Tibial nerve (tissue), 3 donors: ENCODE measurements at regions not wholly inside any gene's neighbourhood (a gene's known extent, or its start where the extent isn't known, plus 50 kb on each side); places are given as distances from the start of the nearest gene placed in this dataset.
"Not testable (repeated sequence)": the region's sequence is repeated elsewhere in the genome, so short reads cannot be mapped to it uniquely, and the experiment has no call there.

Experiments used
- POLR2A ChIP-seq, 2 donors: fragments of 450-650 bp; IDR thresholded peaks; one replicate each; pipeline ENCODE4 v1.6.1; 2017; ENCODE audit warnings: antibody characterized with exemption in 2 of 2, mild to moderate bottlenecking in 2 of 2, moderate library complexity in 2 of 2
- TF ChIP-seq, protein P1 (sequence below), 5 experiments: fragments of 200-600 bp in 3 of 5; fragments of 450-650 bp in 2 of 5; sonication (generic) in 3 of 5; IDR thresholded peaks; one replicate each; pipeline ENCODE4 v1.5.1; 2016 to 2019; ENCODE audit warnings: antibody characterized with exemption in 5 of 5, mild to moderate bottlenecking in 3 of 5, moderate library complexity in 2 of 5

DNA sequence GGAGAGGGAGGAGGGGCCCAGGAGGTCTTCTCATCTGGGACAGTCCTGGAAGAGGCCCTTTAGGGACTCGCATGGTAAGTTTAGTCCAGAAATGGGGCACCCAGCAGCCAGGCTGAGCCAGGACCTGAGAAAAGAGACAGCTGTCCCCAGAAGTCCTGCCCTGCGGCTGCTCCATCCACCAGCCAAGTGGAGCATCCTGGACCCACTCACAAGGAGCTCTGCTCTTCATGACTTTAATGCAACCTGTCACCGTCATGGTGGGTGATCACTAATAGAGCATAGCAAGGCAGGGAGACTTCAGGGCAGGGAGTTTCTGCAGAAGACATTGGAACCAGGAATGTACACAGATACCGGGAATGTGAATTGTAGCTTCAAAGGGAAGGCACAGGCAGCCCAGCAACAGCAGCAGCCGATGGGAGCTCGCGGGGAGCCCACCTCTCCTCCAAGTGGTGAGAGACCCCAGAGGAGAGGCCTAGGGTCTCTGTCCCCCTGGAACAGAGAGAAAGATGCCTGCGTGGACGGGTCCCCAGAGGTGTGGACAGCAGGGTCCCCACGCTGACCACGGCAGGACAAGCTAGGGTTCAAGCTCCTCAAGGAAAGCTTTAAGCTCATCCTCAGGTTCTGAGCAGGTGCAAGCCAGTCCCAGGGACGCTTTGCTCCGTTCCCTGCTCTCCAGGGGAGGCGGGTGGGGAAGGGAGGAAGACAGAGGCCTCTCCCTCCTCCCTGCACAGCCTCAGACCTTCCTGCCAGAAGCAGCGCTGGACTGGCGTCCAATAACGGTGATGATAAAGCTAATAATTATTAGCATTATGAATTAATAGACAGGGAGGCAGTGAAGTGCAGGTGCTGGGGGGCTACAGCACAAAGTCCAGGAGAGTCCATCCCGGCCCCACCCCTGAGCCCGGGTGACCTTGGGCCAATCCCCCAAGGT, 335.3 kb downstream of the ADGRD1 start:
- TF ChIP-seq, protein P1, sequence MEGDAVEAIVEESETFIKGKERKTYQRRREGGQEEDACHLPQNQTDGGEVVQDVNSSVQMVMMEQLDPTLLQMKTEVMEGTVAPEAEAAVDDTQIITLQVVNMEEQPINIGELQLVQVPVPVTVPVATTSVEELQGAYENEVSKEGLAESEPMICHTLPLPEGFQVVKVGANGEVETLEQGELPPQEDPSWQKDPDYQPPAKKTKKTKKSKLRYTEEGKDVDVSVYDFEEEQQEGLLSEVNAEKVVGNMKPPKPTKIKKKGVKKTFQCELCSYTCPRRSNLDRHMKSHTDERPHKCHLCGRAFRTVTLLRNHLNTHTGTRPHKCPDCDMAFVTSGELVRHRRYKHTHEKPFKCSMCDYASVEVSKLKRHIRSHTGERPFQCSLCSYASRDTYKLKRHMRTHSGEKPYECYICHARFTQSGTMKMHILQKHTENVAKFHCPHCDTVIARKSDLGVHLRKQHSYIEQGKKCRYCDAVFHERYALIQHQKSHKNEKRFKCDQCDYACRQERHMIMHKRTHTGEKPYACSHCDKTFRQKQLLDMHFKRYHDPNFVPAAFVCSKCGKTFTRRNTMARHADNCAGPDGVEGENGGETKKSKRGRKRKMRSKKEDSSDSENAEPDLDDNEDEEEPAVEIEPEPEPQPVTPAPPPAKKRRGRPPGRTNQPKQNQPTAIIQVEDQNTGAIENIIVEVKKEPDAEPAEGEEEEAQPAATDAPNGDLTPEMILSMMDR (IDR thresholded peaks at IDR 0.05) = not testable (repeated sequence)
- not testable (repeated sequence) for TF ChIP-seq POLR2A (IDR thresholded peaks at IDR 0.05)
